Ascending aorta (tissue), 2 donors: ENCODE measurements at regions not wholly inside any gene's neighbourhood (a gene's known extent, or its start where the extent isn't known, plus 50 kb on each side); places are given as distances from the start of the nearest gene placed in this dataset.
"Not testable (repeated sequence)": the region's sequence is repeated elsewhere in the genome, so short reads cannot be mapped to it uniquely, and the experiment has no call there.

ENCODE experiments used
- DNase-seq, 2 donors: peaks; one replicate each; pipeline ENCODE4 v3.0.0-alpha.2; 2019; ENCODE audit warnings: low spot score in 2 of 2
- H3K27ac ChIP-seq, 2 donors: fragments of 200-600 bp; sonication (generic); one replicate each; pipeline ENCODE4 v1.5.1; 2016 to 2017; ENCODE audit warnings: mild to moderate bottlenecking in 1 of 2
- H3K27me3 ChIP-seq: fragments of 200-600 bp; sonication (generic); one replicate; pipeline ENCODE4 v1.5.1; 2017
- H3K36me3 ChIP-seq, 2 donors: fragments of 200-600 bp; sonication (generic); one replicate each; pipeline ENCODE4 v1.5.1; 2016
- H3K4me1 ChIP-seq, 2 donors: fragments of 200-600 bp; sonication (generic); one replicate each; pipeline ENCODE4 v1.5.1; 2016 to 2017; ENCODE audit warnings: mild to moderate bottlenecking in 1 of 2
- H3K4me3 ChIP-seq, 2 donors: fragments of 200-600 bp; sonication (generic); one replicate each; pipeline ENCODE4 v1.5.1; 2016 to 2017; ENCODE audit warnings: mild to moderate bottlenecking in 1 of 2
- H3K9me3 ChIP-seq, 2 donors: fragments of 200-600 bp; sonication (generic); one replicate each; pipeline ENCODE4 v1.5.1; 2016
- CTCF ChIP-seq, 3 experiments: fragments of 200-600 bp in 2 of 3; fragments of 450-650 bp in 1 of 3; sonication (generic) in 2 of 3; IDR thresholded peaks; one replicate each; pipeline ENCODE4 v1.5.1; 2016 to 2019; ENCODE audit warnings: antibody characterized with exemption in 3 of 3, mild to moderate bottlenecking in 1 of 3, moderate library complexity in 1 of 3
- intact Hi-C: fragments of 100-400 bp; cut with DNase I; formaldehyde crosslinking; loops from one replicate; pipeline ENCODE4 v1.15.1; 2023

- H3K36me3 ChIP-seq: no peaks in the 10 kb centered on the region
- intact Hi-C loops: no loop called here
- H3K4me3 ChIP-seq: no peak overlapping the region
- H3K27ac ChIP-seq: peak overlapping the region in 1 of 2 donors; percentile 26
- no peak for TF ChIP-seq CTCF (IDR thresholded peaks at IDR 0.05)
- no peaks in the 10 kb centered on the region for H3K27me3 ChIP-seq
- no peak for DNase-seq
- peaks cover 0 to 2% of the 10 kb centered on the region in 2 donors for H3K4me1 ChIP-seq
- H3K9me3 ChIP-seq: no peaks in the 10 kb centered on the region
Measured at GRCh38 chr5:148746826-148747535, 79.4 kb upstream of the ADRB2 start.

GRCh38 chr5:148747536-148747906, 78.9 kb upstream of the ADRB2 start:
- no peak for DNase-seq
- TF ChIP-seq CTCF (IDR thresholded peaks at IDR 0.05): no peak
- no peaks in the 10 kb centered on the region for H3K27me3 ChIP-seq
- no peak overlapping the region for H3K27ac ChIP-seq
- H3K4me3 ChIP-seq: no peak overlapping the region
- intact Hi-C loops: no loop called here
- H3K36me3 ChIP-seq: no peaks in the 10 kb centered on the region
- no peaks in the 10 kb centered on the region for H3K9me3 ChIP-seq
- H3K4me1 ChIP-seq: peaks cover 0 to 2% of the 10 kb centered on the region in 2 donors

- no peaks in the 10 kb centered on the region for H3K36me3 ChIP-seq
- peaks cover 0 to 2% of the 10 kb centered on the region in 2 donors for H3K4me1 ChIP-seq
- no peaks in the 10 kb centered on the region for H3K9me3 ChIP-seq
- TF ChIP-seq CTCF (IDR thresholded peaks at IDR 0.05): no peak
- no peak overlapping the region for H3K4me3 ChIP-seq
- no peaks in the 10 kb centered on the region for H3K27me3 ChIP-seq
- intact Hi-C loops: no loop called here
- H3K27ac ChIP-seq: no peak overlapping the region
- no peak for DNase-seq
Measured at GRCh38 chr5:148748702-148749392, 77.6 kb upstream of the ADRB2 start.

- H3K9me3 ChIP-seq: peaks cover 0 to 3% of the 10 kb centered on the region in 2 donors
- H3K36me3 ChIP-seq: no peaks in the 10 kb centered on the region
- no peak for TF ChIP-seq CTCF (IDR thresholded peaks at IDR 0.05)
- intact Hi-C loops: no loop called here
- peaks cover 0 to 2% of the 10 kb centered on the region in 2 donors for H3K4me1 ChIP-seq
- H3K27ac ChIP-seq: no peak overlapping the region
- H3K27me3 ChIP-seq: no peaks in the 10 kb centered on the region
- no peak for DNase-seq
- H3K4me3 ChIP-seq: no peak overlapping the region
Measured at GRCh38 chr5:148750614-148751013, 75.8 kb upstream of the ADRB2 start.

- Histone ChIP-seq H3K27ac (no peak overlapping the region), H3K4me1 (peaks cover 0 to 2% of the 10 kb centered on the region in 2 donors), H3K27me3 (no peaks in the 10 kb centered on the region), H3K4me3 (no peak overlapping the region), H3K9me3 (peaks cover 0 to 7% of the 10 kb centered on the region in 2 donors), H3K36me3 (no peaks in the 10 kb centered on the region)
- DNase-seq: no peak
- TF ChIP-seq CTCF (IDR thresholded peaks at IDR 0.05): no peak
- intact Hi-C loops: no loop called here
Measured at GRCh38 chr5:148751025-148751424, 75.4 kb upstream of the ADRB2 start.

GRCh38 chr5:148752375-148752774, 74.0 kb upstream of the ADRB2 start:
- H3K9me3 ChIP-seq, H3K36me3 ChIP-seq, intact Hi-C loops, H3K4me3 ChIP-seq, H3K27me3 ChIP-seq, H3K4me1 ChIP-seq, H3K27ac ChIP-seq, DNase-seq: not testable (repeated sequence)
